A204.1 (cell line): ENCODE measurements at regions not wholly inside any gene's neighbourhood (a gene's known extent, or its start where the extent isn't known, plus 50 kb on each side); places are given as distances from the start of the nearest gene placed in this dataset.
A peak's percentile ranks its signal among the peaks of the same experiment; 100 is the strongest.

Experiments
- FAIRE-seq: peaks from 2 replicates; lab custom pipeline; 2012; peaks lifted over from hg19 to GRCh38; lab: Jason Lieb, UNC

GRCh38 chr20:50273601-50274491 is 83.2 kb downstream of the CEBPB start:
- FAIRE-seq = no peak

DNA sequence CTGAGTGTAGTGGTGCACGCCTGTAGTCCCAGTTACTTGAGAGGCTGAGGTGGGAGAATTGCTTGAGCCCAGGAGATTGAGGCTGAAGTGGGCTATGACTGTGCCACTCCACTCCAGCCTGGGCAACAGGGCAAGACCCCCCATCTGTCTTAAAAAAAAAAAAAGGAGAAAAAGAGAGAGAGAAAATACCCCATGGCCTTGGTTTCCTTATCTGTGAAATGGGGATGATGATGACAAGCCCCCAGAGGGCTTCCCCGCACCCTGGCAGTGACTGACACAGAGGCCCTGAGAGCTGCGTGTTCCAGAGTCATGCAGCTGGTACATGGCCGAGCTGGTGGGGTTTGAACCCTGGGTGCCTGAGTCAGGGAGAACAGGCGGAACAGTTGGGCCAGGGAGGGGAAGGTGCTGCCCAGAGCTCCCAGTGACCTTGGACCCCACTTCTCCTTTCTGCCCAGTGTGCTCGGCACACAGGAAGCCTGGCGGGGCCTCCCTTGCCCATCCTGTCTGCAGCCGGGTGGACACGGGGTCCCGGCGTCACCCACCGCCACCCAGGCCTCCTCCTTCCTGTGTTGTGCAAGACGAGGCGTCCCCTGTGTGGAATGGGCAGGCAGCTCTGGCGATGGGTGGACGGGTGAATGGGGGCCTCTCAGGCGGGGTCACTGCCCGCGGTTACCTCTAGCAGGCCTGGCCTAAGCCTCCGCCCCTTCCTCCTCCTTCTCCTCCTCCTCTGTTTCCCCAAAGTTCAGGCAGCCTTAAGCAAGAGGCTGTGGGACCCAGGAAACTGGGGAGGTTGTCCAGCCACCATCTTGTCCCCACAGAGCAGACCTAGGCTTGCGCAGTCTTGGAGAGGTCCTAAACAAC is 84.2 kb downstream of the CEBPB start:
- FAIRE-seq = no peak

DNA sequence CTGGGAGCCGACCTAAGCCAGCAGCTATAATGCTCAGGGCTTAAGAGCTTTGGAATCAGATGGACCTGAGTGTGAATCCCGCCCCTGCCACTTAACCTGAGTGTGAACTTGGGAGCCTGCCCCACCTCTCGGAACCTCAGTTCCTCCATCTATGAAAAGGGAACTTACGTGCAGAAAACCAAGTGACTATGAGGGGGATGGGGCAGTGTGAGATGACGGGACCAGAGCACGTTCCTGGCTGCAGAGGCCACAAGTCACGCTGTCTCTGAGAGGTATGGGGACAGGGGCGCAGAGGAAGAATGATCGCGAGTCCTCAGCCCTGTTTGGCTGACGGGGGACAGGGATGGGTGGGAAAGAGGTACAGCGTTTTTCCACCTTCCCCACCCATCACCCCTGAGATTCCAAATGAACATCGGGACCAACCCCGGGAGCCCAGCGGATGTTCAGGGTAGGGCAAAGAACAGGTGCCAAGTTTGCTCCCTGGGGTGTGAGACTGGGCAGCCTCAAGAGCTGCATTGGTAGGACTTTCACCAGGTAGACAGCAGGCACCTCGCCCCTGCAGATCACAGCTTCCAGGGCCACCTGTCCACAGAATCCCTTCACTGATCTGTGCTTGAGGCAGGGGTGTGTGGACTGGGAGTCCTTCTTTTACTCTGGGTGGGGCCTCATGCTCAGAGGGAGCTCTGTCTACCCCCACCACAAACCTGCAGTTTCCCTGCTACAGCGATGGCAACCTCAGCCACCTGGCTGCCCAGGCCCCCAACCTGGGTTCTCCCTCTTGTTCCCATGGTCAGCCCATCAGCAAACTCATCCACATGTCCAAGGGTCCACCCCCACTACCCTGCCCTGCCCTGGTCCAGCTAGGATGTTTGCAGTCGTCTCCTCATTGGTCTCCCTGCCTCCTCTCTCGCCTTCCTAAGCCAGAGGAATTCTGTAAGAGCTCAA is 85.8 kb downstream of the CEBPB start:
- no peak for FAIRE-seq

DNA sequence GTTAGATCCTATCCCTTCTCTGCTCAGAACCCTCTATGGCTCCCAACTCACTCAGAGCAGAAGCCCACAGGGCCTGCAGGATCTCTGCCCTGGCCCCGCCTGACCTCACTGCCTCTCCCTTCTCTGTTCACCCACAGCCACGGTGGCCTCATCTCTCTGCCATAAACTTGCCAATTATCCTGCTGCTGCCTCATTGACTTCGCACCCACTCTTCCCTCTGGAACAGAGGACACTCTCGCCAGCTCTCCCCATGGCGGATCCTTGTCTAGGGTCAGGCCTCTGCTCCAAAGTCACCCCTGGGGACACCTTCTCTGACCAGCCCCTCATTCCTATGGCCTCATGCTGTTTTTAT is 86.4 kb downstream of the CEBPB start:
- no peak for FAIRE-seq

DNA sequence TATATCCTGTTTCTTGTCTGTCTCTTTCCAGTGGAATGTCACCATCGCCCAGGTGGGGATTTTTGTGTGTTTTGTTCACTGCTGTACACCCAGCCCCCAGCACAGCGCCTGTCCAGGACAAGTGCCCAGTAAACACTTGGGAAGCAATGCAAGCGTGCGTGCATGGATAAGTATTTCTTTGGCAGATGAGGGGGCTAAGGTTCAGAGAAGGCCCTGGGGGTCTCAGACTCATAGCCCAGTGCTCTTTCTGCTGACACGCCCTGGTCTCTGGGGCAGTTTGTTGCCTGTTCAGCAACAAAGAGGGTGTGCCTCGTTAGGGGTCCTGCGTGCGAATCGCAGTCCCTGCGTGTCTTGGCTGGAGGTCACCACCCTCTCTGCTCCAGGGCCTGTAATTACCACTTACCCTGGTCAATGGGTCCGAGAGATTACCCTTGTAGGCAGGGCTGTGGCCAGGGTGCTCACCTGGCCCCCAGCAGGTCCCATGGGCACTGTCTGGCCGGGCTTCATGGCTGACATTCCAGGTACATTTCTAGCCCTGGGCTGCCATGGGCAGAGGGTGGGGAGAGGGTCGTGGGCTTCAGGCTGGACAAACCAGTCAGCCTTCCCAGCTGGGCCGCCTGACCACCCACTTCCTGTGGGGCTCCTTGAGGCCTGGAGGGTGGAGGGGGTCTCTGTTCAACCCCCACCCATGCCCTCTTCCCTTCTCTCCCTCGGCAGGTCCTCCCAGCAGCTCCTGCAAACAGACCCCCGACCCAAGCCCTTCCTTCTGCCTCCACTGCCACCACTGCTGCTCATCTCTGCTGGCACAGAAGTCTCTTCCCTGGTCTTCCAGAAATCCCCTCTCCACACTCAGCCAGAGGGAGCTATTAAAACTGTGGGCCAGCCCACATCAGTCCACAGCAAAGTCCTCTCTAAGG is 87.1 kb downstream of the CEBPB start:
- FAIRE-seq = no peak

DNA sequence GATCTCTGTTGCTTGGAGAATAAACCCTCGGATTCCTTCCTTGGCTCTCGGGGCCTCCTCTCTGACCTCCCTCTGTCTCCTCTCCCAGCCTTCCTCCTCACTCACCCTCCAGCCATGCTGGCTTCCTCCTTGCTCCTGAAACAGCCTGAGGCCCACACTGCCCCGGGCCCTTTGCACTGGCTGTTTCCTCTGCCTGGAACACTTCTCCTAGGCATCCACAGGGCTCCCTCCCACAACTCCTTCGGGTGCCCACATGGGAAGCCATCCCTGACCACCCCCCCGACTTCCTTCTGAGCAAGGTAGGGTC is 87.7 kb downstream of the CEBPB start:
- FAIRE-seq = no peak

DNA sequence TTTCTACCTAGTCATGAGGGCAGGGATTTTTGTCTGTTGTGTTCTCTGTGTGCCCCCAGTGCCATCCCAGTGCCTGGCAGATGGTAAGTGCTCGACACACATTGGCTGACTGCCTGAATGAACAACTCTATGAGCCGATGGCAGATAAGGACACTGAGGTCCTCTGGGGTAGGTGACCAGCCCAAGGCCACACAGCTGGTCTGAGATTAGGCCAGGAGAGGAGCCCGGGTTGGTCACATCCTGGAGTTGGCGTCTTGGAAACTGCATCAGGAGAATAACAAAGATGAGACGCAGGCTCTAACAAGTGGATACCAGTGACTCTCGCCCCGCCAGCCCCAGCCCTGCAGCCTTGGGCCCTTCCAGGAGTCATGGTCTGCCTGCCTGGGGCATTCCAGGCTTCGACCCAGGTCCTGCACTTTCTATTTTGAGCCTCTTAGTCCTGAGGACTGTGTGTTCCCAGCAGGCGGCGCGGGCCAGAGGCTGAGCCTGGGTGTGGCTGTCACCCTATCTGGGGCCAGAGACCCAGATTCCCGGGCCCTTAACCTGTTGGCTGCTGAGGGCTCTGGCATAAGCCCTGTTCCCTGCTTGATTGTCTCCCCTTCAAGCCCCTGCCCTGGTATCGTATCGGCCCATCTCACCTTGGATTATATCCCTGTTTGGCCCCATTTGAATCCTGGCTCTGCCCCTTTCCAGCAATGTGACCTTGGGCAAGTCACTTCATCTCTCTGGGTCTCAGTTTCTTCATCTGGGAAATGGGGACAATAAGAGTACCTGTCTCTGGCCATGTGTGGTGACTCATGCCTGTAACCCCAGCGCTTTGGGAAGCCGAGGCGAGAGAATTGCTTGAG is 88.3 kb downstream of the CEBPB start:
- FAIRE-seq = no peak

DNA sequence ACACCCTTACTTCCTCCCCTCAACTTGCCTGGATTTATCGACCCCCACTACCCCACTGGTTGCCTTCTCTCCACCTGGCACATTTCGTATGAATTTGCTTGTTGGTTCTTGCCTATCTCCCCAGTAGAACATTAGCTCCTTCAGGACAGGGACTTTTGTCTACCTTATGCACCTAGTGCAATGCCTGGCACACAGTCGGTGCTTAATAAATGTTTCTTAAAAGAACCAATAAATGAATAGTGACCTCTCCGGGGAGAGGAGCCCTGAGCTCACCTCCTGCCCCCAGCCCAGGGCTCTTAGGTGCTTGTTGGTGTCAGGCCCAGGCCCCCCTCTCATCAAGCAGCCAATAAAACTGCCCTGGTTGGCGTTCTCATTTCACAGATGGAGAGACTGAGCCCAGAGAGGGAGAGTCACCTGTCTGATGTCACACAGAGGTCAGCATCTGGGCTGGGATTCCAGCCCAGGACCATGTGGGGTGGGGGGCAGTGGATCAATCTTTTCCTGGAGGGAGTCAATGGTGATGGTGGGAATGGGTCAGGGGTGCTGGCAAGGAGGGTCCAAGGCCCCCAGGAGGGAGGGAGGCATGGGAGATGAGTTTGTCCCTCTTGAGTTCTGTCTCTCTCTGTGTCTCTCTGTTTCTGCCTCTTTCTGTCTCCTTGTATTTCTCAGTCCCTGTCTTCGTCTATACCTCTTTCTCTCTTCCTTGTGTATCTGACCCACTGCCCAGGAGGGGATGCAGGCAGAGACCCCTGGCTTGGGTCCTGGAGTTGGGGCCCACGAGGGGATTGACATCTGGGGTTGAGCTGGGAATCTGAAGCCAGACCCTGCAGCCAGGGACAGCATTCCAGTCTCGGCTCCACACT is 89.6 kb downstream of the CEBPB start:
- no peak for FAIRE-seq

DNA sequence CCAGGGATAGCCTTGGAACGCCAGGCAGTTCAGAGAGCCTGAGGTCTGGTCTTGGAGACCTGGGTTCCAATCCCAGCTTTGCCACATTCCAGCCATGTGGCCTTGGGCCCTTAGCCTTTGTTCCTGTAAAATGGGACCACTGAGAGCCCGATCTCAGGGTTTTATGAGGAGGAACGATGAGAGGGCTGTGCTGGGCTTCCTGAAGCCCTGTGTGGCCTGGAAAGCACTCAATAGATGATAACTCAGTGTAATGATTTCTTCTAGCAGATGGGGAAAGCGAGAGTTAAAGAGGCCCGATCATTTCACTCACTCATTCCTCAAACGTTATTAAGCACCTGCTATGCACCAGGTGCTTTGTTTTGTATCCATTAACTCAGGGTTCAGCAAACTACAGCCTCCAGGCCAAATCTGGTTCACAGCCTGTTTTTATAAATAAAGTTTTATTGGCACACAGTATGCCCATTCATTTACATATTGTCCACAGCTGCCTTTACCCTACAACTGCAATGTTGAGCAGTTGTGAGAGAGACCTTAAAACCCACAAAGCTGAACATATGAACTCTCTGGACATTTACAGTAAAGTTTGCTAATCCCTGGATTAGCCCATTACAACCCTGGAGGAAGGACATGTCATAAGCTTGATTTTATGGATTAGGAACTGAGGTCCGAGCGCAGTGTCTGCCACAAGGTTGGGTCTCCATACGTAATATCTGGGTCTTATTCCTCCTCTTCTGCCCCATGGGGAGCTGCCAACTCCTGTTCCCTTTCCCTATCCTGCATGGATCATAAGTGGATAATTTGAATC is 90.4 kb downstream of the CEBPB start:
- no peak for FAIRE-seq

GRCh38 chr20:50281831-50282591 is 91.4 kb downstream of the CEBPB start:
- no peak for FAIRE-seq

GRCh38 chr20:50282592-50283241 is 92.1 kb downstream of the CEBPB start:
- no peak for FAIRE-seq

GRCh38 chr20:50283370-50283769 is 92.7 kb downstream of the CEBPB start:
- FAIRE-seq = no peak

DNA sequence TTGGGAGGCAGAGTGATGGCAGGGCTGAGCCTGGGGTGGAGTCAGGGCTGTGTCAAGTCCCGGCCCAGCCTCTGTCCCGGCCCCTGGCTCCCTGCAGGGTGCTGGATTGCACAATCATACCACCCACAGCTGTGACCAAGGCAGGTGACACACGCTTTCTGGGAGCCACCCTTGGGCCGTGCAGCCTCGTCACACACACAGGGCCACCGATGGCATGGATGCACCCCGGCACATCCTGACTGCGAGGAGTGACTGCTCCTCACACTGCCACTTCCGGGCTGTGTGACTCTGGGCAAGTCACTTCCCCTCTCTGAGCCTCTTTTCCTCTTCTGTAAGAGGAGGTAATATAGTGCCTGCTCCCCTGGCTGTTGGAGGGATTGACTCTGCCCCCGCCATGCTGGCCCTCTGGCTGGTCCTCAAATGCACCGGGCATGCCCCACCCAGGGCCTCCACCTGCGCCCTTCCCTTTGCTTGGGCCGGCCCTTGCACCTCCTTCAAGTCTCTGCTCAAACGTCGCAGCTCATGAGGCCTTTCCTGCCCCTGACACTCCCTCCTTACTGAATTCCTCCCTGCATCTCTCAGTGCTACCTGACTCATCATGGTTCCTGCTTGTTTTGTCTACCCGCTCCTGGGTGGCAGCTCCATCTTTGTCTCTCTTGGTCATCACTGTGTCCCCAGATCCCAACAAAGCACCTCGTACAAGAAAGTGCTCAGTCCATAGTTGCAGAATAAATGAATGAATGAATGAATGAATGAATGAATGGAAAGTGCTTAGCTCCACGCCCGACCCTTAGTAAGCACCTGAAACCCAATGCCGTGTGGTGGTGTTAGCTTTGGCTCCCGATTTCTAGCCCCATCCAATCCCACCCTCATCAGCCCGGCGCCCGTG is 93.5 kb downstream of the CEBPB start:
- no peak for FAIRE-seq

DNA sequence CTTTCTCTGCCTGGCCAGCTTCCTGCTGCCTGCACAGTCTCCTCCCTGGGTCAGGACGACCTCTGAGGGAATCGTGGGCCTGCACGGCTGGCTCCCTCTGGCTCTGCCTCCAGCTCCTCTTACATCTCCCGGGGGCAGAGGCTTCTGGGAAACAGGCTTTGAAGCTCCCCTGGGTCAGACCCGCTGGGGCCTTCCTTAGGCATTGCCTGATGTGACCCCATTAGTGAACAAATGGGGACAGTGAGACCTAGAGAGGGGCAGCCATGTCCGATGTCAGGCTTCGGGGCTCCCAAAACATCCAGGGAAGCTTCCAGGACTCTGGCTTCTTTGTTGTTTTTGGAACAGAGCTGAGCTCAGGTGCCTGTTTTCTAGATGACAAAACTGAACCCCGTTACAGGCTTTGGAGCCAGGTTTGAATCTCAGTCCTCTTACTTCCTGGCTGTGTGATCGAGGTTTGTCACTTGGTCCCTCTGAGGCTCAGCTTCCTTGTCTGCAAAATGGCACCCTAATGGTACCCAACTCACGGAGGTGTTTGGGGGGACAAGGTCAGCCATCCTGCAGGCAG is 94.3 kb downstream of the CEBPB start:
- no peak for FAIRE-seq

GRCh38 chr20:50285376-50286173 is 94.9 kb downstream of the CEBPB start:
- FAIRE-seq = peak; percentile 27
